Activated CD4-positive, alpha-beta T cell treated with anti-CD3 and anti-CD28 coated beads, Interleukin-10, Interleukin-2, amounts not matched to agents 100 ng/mL and 50 ng/mL, durations not matched to agents 16 hours and 8 hours (primary cell): ENCODE measurements at regions not wholly inside any gene's neighbourhood (a gene's known extent, or its start where the extent isn't known, plus 50 kb on each side); places are given as distances from the start of the nearest gene placed in this dataset.
"Not testable (repeated sequence)": the region's sequence is repeated elsewhere in the genome, so short reads cannot be mapped to it uniquely, and the experiment has no call there.

Experiments used
- DNase-seq: peaks from one replicate; pipeline ENCODE4 v3.0.0-alpha.2; 2020

GRCh38 chr3:159482994-159483367 lies 505.7 kb upstream of the IL12A start:
- DNase-seq, result no peak

DNA sequence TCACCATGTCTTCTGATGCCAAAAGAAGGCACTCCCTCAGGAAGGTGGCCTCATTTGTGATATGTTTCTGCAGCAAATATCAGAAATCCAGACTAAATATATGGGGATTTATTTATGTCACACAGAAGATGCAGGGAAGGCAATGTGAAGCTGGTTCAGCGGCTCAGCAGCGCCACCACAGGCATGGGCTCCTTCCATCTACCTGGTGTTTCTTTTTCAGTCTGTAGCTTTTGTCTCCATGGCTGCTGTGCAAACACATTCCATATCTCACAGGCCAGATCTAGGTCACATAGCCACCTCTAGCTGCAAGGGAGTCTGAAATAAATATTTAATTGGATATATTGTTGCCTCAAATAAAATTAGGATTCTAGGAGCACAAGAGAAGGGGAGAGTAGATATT lies 502.1 kb upstream of the IL12A start:
- no peak for DNase-seq

DNA sequence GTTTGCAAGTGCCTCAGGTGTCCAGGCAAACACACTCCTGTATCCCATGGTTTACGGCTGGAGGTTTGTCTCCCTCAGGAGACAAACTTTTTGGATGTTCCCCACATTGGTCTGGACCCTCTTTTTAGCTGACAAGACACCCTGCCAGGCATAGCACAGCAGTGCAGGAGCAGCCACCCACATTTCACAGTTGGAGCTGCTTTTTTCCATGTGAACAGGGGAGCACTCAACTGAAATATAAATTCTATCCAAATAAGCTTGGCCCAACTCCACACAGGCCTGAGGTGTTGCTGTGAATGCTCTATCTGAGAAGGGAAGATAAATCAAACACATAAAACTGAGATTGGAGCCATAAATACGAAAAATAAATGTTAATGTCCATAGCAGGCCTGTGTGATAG lies 501.3 kb upstream of the IL12A start:
- no peak for DNase-seq

DNA sequence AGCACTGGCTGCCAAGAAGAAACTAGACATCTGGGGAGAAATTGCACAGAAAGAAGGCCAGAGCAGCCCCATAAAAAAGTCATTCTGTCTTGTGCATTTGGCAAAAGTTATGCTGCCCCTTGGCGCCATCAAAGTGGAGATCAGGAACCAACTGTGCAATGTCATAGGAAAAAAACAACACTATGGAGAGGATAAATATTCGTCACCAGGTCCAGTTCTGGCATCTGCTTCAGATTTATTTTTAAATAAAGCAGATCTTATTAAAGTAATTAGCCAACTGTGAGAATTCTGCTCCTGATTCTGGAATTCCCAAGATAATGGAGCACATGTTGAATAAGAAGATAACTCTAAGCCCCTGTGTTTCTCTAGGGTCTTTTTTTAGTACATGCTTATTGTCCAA lies 500.0 kb upstream of the IL12A start:
- no peak for DNase-seq

- DNase-seq, result no peak
Measured at GRCh38 chr3:159497361-159497760, 491.3 kb upstream of the IL12A start.

DNA sequence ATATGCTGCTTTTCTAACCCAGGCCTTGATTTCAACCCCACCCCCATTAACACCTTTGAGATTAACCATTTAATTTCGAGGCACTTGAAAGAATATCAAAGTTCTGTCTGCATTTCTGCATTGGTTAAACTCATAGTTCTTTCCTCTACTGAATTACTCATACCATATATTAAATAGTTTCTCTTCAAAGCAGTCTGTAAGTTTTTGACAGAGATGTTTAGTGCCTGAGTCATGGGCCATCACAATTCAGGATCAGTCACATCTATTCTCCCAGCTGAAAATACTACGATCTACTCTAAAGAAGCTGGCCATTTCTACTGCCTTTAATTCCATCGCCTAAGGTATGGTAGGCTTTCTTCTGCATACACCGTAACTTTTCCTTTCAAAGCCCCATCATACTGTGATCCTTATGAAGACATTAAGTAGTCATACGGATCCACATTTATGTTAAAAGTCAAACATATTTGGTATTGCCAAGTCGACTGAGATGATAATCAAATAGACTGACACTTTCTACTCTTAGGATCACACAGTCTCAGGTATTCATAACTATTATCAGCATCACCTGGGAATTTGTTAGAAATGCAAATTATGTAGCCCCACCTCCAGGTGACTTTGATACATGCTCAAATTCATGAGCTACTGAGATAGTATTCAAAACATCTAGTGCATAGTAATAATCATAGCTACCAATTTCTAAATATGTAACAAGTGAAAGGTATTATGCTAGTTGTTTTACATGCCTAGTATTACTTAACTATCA lies 489.4 kb upstream of the IL12A start:
- no peak for DNase-seq

DNA sequence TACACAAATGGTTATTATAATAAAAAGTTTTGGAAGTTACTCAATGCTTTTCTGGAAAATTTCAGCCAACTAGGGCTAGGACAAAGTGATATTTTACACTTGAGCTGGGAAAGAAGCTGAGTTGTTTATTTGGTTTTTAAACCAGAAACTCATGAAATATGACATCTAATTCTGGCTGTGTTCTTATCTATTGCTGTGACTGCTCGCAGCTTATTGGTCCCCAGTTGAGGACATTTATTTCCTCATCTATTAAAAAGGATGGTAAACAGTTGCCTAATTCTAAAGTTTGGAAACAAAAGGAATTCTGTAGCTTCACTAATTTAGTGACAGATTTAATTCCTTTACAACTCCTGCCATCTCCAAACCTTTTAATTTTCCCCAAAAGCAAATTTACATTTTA lies 487.6 kb upstream of the IL12A start:
- no peak for DNase-seq

DNA sequence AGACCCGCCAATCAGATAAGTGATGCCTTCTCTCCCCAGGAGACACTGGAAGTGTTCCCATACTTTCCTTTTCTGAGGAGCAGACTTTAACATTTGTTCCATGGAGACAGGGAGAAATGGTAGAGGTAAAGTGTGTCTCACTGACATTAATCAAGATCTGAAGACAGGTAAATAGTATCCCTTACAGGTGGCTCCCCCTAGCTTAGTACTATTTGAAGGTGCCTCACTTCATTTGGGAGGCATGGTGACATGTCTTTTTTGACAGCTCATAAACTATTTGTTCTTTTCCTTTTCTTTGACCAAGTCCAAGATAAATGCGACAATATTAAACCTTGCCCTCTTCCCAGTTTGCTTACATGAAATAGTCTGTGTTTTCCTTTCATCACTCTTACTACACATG lies 485.6 kb upstream of the IL12A start:
- DNase-seq, result no peak

DNA sequence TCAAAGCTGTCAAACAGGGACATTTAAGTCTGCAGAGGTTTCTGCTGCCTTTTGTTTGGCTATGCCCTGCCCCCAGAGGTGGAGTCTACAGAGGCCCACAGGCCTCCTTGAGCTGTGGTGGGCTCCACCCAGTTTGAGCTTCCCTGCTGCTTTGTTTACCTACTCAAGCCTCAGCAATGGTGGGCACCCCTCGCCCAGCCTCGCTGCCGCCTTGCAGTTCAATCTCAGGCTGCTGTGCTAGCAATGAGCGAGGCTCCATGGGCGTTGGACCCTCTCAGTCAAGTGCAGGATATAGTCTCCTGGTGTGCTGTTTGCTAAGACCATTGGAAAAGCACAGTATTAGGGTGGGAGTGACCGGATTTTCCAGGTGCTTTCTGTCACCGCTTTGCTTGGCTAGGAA lies 477.6 kb upstream of the IL12A start:
- not testable (repeated sequence) for DNase-seq

DNA sequence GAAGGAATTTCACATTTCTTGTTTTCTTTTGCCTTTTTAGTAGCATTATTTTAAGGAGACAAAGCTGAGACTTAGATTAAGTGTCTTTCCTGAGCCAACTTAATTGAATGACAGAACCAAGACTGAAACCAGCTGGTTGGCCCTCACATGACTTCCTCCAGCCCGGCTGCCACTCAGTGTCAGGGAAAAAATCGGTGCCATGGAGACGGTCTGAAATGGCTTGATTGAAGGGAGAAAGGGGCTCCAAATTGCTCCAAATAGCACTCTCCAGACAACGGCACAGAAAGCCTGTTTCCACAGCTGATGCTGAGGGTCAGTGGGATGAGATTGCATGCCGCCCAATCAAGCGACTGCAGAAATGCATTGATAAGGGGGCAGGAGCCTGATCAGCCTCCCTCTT lies 475.2 kb upstream of the IL12A start:
- DNase-seq, result no peak

GRCh38 chr3:159513867-159514380 lies 474.7 kb upstream of the IL12A start:
- DNase-seq, result no peak

- no peak for DNase-seq
Measured at GRCh38 chr3:159517105-159517504, 471.5 kb upstream of the IL12A start.

DNA sequence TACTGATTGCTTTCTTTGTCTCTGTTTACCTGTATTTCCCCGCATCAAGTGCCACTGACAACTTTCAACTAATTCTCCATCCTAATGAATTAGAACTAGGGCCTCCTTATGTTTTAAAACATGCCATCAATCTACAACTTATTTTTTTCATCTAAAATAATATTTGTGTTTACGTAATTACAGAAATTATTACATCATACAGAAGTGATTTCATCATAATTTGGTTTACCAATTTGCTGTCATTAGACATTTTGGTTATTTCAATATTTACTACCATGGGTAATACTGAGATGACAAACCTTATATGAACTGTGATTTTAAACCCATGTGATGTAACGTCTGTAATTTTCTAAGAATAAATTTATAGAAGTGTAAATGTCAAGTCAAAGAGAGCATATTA lies 468.0 kb upstream of the IL12A start:
- DNase-seq, result no peak

GRCh38 chr3:159522276-159522675 lies 466.4 kb upstream of the IL12A start:
- no peak for DNase-seq

GRCh38 chr3:159528251-159528895 lies 460.3 kb upstream of the IL12A start:
- no peak for DNase-seq

- DNase-seq, result no peak
Measured at GRCh38 chr3:159532577-159532976, 456.1 kb upstream of the IL12A start.

DNA sequence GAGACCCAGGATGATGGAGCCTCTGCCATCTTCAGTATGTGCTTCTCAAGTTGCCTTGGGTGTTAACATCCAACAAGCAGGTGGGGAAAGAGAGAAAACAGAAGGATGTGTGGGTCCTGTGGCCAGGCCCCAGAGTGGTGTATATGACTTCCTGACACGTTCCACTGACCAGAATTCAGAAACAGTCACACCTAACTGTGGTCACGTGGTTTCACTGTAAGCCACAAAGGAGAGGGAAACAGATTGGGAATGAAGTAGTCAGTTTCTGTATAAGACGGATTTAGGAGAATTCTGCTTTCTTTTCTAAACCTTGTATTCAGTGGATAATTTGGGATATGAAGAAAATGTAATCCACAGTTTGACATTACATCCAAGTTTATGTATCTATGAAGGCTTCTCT lies 454.1 kb upstream of the IL12A start:
- no peak for DNase-seq

GRCh38 chr3:159536876-159537275 lies 451.8 kb upstream of the IL12A start:
- no peak for DNase-seq

GRCh38 chr3:159538507-159538906 lies 450.1 kb upstream of the IL12A start:
- DNase-seq, result no peak

- DNase-seq, result no peak
Measured at GRCh38 chr3:159540882-159541495, 447.6 kb upstream of the IL12A start.

GRCh38 chr3:159548675-159549335 lies 439.8 kb upstream of the IL12A start:
- no peak for DNase-seq

- DNase-seq, result no peak
Measured at GRCh38 chr3:159555205-159555604, 433.4 kb upstream of the IL12A start.

DNA sequence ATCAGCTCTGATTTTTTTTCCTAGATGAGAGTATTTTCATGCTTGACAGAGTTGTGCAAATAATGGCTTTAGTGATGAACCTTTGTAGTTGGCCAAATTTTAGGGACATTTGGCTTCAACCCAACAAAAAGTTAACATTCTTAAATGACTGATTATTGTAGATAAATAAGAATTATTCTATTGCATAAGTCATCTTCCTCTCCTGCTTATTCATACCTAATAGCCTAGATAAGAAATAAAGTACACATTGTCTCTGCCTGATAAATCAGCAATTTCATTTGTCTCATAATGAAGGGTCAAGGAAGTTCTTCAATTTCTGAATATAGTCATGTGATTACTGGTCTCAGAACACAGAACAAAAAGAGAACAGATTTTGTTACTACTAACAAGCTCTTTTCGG lies 428.9 kb upstream of the IL12A start:
- no peak for DNase-seq
